GM23338 (cell line): ENCODE measurements at regions not wholly inside any gene's neighbourhood (a gene's known extent, or its start where the extent isn't known, plus 50 kb on each side); places are given as distances from the start of the nearest gene placed in this dataset.
A peak's percentile ranks its signal among the peaks of the same experiment; 100 is the strongest.

Source experiments
- ATAC-seq: fragments of 200-7000 bp; cut with Tn5 transposase; 3 replicates; pipeline ENCODE4 v1.9.1; 2020
- DNase-seq: peaks from one replicate; pipeline ENCODE4 v3.0.0-alpha.2; 2015; ENCODE audit warnings: low spot score
- H2AFZ ChIP-seq: fragments of 200-600 bp; sonication (generic); 2 replicates; pipeline ENCODE4 v1.8.0; 2016; ENCODE audit warnings: antibody characterized with exemption, mild to moderate bottlenecking, moderate library complexity
- H3F3A ChIP-seq: fragments of 200-600 bp; sonication (generic); replicated peaks from 2 replicates; pipeline ENCODE4 v1.8.0; 2017; ENCODE audit warnings: antibody characterized with exemption, mixed run types, low read depth
- H3K27ac ChIP-seq: fragments of 200-600 bp; sonication (generic); 2 replicates; pipeline ENCODE4 v1.6.1; 2016; ENCODE audit warnings: low read depth
- H3K27me3 ChIP-seq: fragments of 200-600 bp; sonication (generic); 2 replicates; pipeline ENCODE4 v1.8.0; 2016; ENCODE audit warnings: mild to moderate bottlenecking, mixed run types, moderate library complexity; ENCODE audit not compliant: insufficient read depth
- H3K36me3 ChIP-seq: fragments of 200-600 bp; sonication (generic); 2 replicates; pipeline ENCODE4 v1.8.0; 2016; ENCODE audit warnings: mild to moderate bottlenecking; ENCODE audit not compliant: insufficient read depth
- H3K4me1 ChIP-seq: fragments of 200-600 bp; sonication (generic); 2 replicates; pipeline ENCODE4 v1.8.0; 2016; ENCODE audit warnings: mild to moderate bottlenecking, moderate library complexity; ENCODE audit not compliant: insufficient read depth
- H3K4me2 ChIP-seq: fragments of 200-600 bp; sonication (generic); 2 replicates; pipeline ENCODE4 v1.7.1; 2017; ENCODE audit warnings: mixed run types
- H3K4me3 ChIP-seq: fragments of 200-600 bp; sonication (generic); 2 replicates; pipeline ENCODE4 v1.6.1; 2016; ENCODE audit warnings: mixed run types
- H3K79me2 ChIP-seq: fragments of 200-600 bp; sonication (generic); replicated peaks from 2 replicates; pipeline ENCODE4 v1.8.0; 2017; ENCODE audit warnings: mild to moderate bottlenecking; ENCODE audit not compliant: insufficient read depth
- H3K9me2 ChIP-seq: fragments of 200-600 bp; sonication (generic); 2 replicates; pipeline ENCODE4 v1.8.0; 2017; ENCODE audit not compliant: insufficient read depth
- H4K20me1 ChIP-seq: fragments of 200-600 bp; sonication (generic); replicated peaks from 2 replicates; pipeline ENCODE4 v1.8.0; 2017; ENCODE audit warnings: mild to moderate bottlenecking; ENCODE audit not compliant: insufficient read depth
- H3K27ac Mint-ChIP-seq: 2 replicates; pipeline ENCODE4 v1.8.0; 2020; ENCODE audit warnings: inconsistent platforms, mild to moderate bottlenecking, moderate library complexity, mixed read lengths
- H3K27me3 Mint-ChIP-seq: 3 replicates; pipeline ENCODE4 v1.8.0; 2022; ENCODE audit warnings: low read depth, mild to moderate bottlenecking, moderate library complexity, mixed read lengths, inconsistent platforms; ENCODE audit not compliant: insufficient read depth, poor library complexity
- H3K36me3 Mint-ChIP-seq: 3 replicates; pipeline ENCODE4 v1.8.0; 2021; ENCODE audit warnings: low read depth, mild to moderate bottlenecking, inconsistent platforms, moderate library complexity, mixed read lengths
- H3K4me1 Mint-ChIP-seq: 3 replicates; pipeline ENCODE4 v1.8.0; 2020; ENCODE audit warnings: mild to moderate bottlenecking, inconsistent platforms, mixed read lengths
- H3K4me3 Mint-ChIP-seq: 3 replicates; pipeline ENCODE4 v1.8.0; 2021; ENCODE audit warnings: moderate library complexity, mild to moderate bottlenecking, inconsistent platforms, mixed read lengths
- H3K9me3 Mint-ChIP-seq: 3 replicates; pipeline ENCODE4 v1.8.0; 2020; ENCODE audit warnings: moderate library complexity, mild to moderate bottlenecking, inconsistent platforms, mixed read lengths
- EZH2 ChIP-seq: fragments of 200-600 bp; sonication (generic); IDR thresholded peaks from one replicate; pipeline ENCODE4 v1.8.0; 2017; ENCODE audit warnings: antibody characterized with exemption, mild to moderate bottlenecking, low read depth; ENCODE audit not compliant: unreplicated experiment
- EZH2phosphoT487 ChIP-seq: fragments of 200-600 bp; sonication (generic); IDR thresholded peaks from one replicate; pipeline ENCODE4 v1.8.1; 2018; ENCODE audit warnings: antibody characterized with exemption; ENCODE audit not compliant: unreplicated experiment
- JUNB ChIP-seq: IDR thresholded peaks from one replicate; pipeline ENCODE4 v1.6.1; 2016; ENCODE audit warnings: antibody characterized with exemption; ENCODE audit not compliant: unreplicated experiment
- NANOG ChIP-seq: IDR thresholded peaks from 2 replicates; pipeline ENCODE4 v1.6.1; 2016; ENCODE audit warnings: antibody characterized with exemption, borderline replicate concordance
- POLR2AphosphoS5 ChIP-seq: IDR thresholded peaks from 2 replicates; pipeline ENCODE4 v1.6.1; 2016; ENCODE audit warnings: antibody characterized with exemption, low read depth
- STAT1 ChIP-seq: IDR thresholded peaks from one replicate; pipeline ENCODE4 v1.6.1; 2016; ENCODE audit warnings: antibody characterized with exemption; ENCODE audit not compliant: unreplicated experiment
- ZNF114 ChIP-seq: fragments of 250-450 bp; sonication (Bioruptor Pico); IDR thresholded peaks from 2 replicates; pipeline ENCODE4 v1.5.0; 2020; ENCODE audit warnings: mild to moderate bottlenecking, moderate library complexity
- ZNF331 ChIP-seq: fragments of 250-450 bp; sonication (Bioruptor Pico); IDR thresholded peaks from 2 replicates; pipeline ENCODE4 v1.5.0; 2020; ENCODE audit warnings: low read depth, mild to moderate bottlenecking, moderate library complexity
- TF ChIP-seq, protein P1 (sequence below), 2 experiments: fragments of 200-600 bp in 1 of 2; sonication (generic) in 1 of 2; conservative IDR thresholded peaks; 2 replicates each; pipeline versions ENCODE4 v1.5.1 to v1.6.1; 2016 to 2017; ENCODE audit warnings: antibody characterized with exemption in 2 of 2, low read depth in 2 of 2, mild to moderate bottlenecking in 2 of 2, moderate library complexity in 1 of 2
- TF ChIP-seq, protein P2 (sequence below): IDR thresholded peaks from 2 replicates; pipeline ENCODE4 v1.6.1; 2016; ENCODE audit warnings: antibody characterized with exemption

DNA sequence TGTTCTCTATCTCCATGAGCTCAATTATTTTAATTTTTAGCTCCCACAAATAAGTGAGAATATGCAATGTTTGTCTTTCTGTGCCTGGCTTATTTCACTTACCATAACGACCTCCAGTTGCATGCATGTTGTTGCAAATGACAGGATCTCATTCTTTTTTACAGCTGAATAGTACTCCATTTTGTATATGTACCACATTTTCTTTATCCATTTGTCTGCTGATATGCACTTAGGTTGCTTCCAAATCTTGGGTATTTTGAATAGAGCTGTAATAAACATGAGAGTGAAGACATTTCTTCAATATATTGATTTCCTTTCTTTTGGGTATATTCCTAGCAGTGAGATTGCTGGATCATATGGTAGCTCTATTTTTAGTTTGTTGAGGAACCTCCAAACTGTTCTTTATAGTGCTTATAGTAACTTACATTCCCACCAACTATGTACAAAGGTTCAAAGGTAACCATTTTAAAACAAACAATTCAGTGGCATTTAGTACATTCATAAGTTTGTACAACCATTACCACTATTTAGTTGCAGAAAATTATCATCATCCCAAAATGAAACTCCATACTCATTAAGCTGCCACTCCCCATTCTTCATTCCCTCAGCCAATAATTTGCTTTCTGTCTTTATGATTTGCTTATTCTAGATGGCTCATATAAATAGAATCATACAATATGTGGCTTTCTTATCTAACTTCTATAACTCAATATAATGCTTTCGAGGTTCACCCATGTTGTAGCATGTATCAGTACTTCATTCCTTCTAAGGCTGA, 255.9 kb upstream of the NFIA start:
- Histone ChIP-seq H3K4me2 (no peak overlapping the region), H3K27me3 (no peaks in the 10 kb centered on the region), H3K9me2 (no peaks in the 10 kb centered on the region), H3K4me1 (peaks cover under 1% of the 10 kb centered on the region; the same call in 1 of the 2 replicates), H3K79me2 (no peaks in the 10 kb centered on the region), H3K27ac (no peak overlapping the region), H4K20me1 (no peaks in the 10 kb centered on the region), H3F3A (no peaks in the 10 kb centered on the region), H2AFZ (no peak overlapping the region), H3K36me3 (no peaks in the 10 kb centered on the region), H3K4me3 (no peak overlapping the region)
- Mint-ChIP-seq H3K36me3 (no peaks in the 10 kb centered on the region), H3K27ac (no peak overlapping the region), H3K4me1 (no peaks in the 10 kb centered on the region), H3K9me3 (peaks cover 6% of the 10 kb centered on the region; the same call in 2 of the 3 replicates), H3K27me3 (no peaks in the 10 kb centered on the region), H3K4me3 (no peak overlapping the region)
- ATAC-seq (no peak), DNase-seq (no peak)
- TF ChIP-seq, protein P1, sequence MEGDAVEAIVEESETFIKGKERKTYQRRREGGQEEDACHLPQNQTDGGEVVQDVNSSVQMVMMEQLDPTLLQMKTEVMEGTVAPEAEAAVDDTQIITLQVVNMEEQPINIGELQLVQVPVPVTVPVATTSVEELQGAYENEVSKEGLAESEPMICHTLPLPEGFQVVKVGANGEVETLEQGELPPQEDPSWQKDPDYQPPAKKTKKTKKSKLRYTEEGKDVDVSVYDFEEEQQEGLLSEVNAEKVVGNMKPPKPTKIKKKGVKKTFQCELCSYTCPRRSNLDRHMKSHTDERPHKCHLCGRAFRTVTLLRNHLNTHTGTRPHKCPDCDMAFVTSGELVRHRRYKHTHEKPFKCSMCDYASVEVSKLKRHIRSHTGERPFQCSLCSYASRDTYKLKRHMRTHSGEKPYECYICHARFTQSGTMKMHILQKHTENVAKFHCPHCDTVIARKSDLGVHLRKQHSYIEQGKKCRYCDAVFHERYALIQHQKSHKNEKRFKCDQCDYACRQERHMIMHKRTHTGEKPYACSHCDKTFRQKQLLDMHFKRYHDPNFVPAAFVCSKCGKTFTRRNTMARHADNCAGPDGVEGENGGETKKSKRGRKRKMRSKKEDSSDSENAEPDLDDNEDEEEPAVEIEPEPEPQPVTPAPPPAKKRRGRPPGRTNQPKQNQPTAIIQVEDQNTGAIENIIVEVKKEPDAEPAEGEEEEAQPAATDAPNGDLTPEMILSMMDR (conservative IDR thresholded peaks at IDR 0.05; ENCODE audit: low read depth in 2 of 2): no peak
- TF ChIP-seq JUNB (no peak), EZH2 (no peak), POLR2AphosphoS5 (no peak), STAT1 (no peak), NANOG (no peak), EZH2phosphoT487 (no peak), ZNF114 (CRISPR knock-in tag) (no peak)
- TF ChIP-seq, protein P2, sequence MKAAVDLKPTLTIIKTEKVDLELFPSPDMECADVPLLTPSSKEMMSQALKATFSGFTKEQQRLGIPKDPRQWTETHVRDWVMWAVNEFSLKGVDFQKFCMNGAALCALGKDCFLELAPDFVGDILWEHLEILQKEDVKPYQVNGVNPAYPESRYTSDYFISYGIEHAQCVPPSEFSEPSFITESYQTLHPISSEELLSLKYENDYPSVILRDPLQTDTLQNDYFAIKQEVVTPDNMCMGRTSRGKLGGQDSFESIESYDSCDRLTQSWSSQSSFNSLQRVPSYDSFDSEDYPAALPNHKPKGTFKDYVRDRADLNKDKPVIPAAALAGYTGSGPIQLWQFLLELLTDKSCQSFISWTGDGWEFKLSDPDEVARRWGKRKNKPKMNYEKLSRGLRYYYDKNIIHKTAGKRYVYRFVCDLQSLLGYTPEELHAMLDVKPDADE: no peak

DNA sequence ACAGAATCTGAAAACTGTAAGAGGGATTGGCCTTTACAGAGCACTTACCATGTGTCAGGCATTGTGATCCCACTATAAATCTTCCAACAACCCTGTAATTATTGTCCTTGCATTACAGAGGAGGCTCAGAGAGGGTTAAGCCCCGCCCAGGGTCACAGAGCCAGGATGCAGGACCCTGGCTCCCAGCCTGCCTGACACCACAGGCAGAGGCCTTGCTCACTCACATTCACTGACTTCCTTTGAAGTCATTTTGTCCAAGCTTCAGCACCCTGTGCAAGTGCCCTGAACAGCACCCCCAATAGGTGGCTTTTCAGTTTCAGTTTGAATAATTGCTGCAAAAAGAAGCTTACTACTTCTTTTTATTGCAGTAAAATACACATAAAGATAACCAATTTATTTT, 256.8 kb upstream of the NFIA start:
- no peak overlapping the region for H3K4me3 Mint-ChIP-seq

More for the DNA sequence above, 256.8 kb upstream of the NFIA start:
- Histone ChIP-seq H3K4me1 (no peaks in the 10 kb centered on the region), H3K79me2 (no peaks in the 10 kb centered on the region), H3K9me2 (no peaks in the 10 kb centered on the region), H3K36me3 (no peaks in the 10 kb centered on the region), H3K27ac (no peak overlapping the region), H4K20me1 (no peaks in the 10 kb centered on the region), H3K27me3 (no peaks in the 10 kb centered on the region), H3K4me2 (no peak overlapping the region), H3F3A (no peaks in the 10 kb centered on the region), H3K4me3 (no peak overlapping the region), H2AFZ (peak overlapping the region; percentile 58)
- TF ChIP-seq, protein P1 (conservative IDR thresholded peaks at IDR 0.05; ENCODE audit: low read depth in 2 of 2): peak; percentile 43 to 49
- no peak for TF ChIP-seq ZNF331
- peak; percentile 40; the same call in 2 of the 3 replicates for ATAC-seq
- Mint-ChIP-seq H3K27me3 (no peaks in the 10 kb centered on the region), H3K9me3 (peaks cover 6% of the 10 kb centered on the region; the same call in 2 of the 3 replicates), H3K27ac (no peak overlapping the region), H3K4me1 (no peaks in the 10 kb centered on the region), H3K36me3 (no peaks in the 10 kb centered on the region)
- peak; percentile 24 for DNase-seq
